ENCODE measurements at regions not wholly inside any gene's neighbourhood (a gene's known extent, or its start where the extent isn't known, plus 50 kb on each side); places are given as distances from the start of the nearest gene placed in this dataset.

GRCh38 chr10:28082885-28083284 lies 84.0 kb upstream of the ODAD2 start:
- Histone ChIP-seq H3K9me3 (no peaks in the 10 kb centered on the region), H3K4me3 (no peak overlapping the region), H3K36me3 (no peaks in the 10 kb centered on the region), H3K27me3 (no peaks in the 10 kb centered on the region), H3K4me1 (no peaks in the 10 kb centered on the region), H3K27ac (no peak overlapping the region)
- TF ChIP-seq POLR2A (IDR thresholded peaks at IDR 0.05) (no peak), CTCF (IDR thresholded peaks at IDR 0.05) (no peak)
- no peak for DNase-seq
- intact Hi-C loops (cut with DNase I; ENCODE audit: low total_unique reads), result no loop called here

GRCh38 chr10:28082316-28082715 lies 83.4 kb upstream of the ODAD2 start:
- H3K4me1 ChIP-seq, result no peaks in the 10 kb centered on the region
- no peaks in the 10 kb centered on the region for H3K36me3 ChIP-seq
- no peak for DNase-seq
- TF ChIP-seq CTCF (IDR thresholded peaks at IDR 0.05) (no peak), POLR2A (IDR thresholded peaks at IDR 0.05) (no peak)
- H3K9me3 ChIP-seq, result no peaks in the 10 kb centered on the region
- intact Hi-C loops (cut with DNase I; ENCODE audit: low total_unique reads), result no loop called here
- H3K27ac ChIP-seq, result no peak overlapping the region
- no peak overlapping the region for H3K4me3 ChIP-seq
- H3K27me3 ChIP-seq, result no peaks in the 10 kb centered on the region

- Histone ChIP-seq H3K27me3 (no peaks in the 10 kb centered on the region), H3K36me3 (no peaks in the 10 kb centered on the region), H3K9me3 (no peaks in the 10 kb centered on the region), H3K27ac (no peak overlapping the region), H3K4me1 (no peaks in the 10 kb centered on the region), H3K4me3 (no peak overlapping the region)
- no peak for DNase-seq
- no peak for TF ChIP-seq POLR2A (IDR thresholded peaks at IDR 0.05)
- intact Hi-C loops (cut with DNase I; ENCODE audit: low total_unique reads), result no loop called here
Observed at GRCh38 chr10:28077889-28078288, 79.0 kb upstream of the ODAD2 start.

GRCh38 chr10:28075424-28075823 lies 76.5 kb upstream of the ODAD2 start:
- Histone ChIP-seq H3K9me3 (no peaks in the 10 kb centered on the region), H3K36me3 (no peaks in the 10 kb centered on the region), H3K4me1 (no peaks in the 10 kb centered on the region), H3K27ac (no peak overlapping the region), H3K27me3 (no peaks in the 10 kb centered on the region), H3K4me3 (no peak overlapping the region)
- TF ChIP-seq CTCF (IDR thresholded peaks at IDR 0.05) (no peak), POLR2A (IDR thresholded peaks at IDR 0.05) (no peak)
- intact Hi-C loops (cut with DNase I; ENCODE audit: low total_unique reads), result no loop called here
- DNase-seq, result no peak

GRCh38 chr10:28072573-28072972 lies 73.7 kb upstream of the ODAD2 start:
- no peaks in the 10 kb centered on the region for H3K27me3 ChIP-seq
- no peak overlapping the region for H3K27ac ChIP-seq
- H3K4me3 ChIP-seq, result no peak overlapping the region
- H3K36me3 ChIP-seq, result no peaks in the 10 kb centered on the region
- H3K4me1 ChIP-seq, result no peaks in the 10 kb centered on the region
- no peaks in the 10 kb centered on the region for H3K9me3 ChIP-seq
- no peak for DNase-seq
- TF ChIP-seq POLR2A (IDR thresholded peaks at IDR 0.05) (no peak), CTCF (IDR thresholded peaks at IDR 0.05) (no peak)
- intact Hi-C loops (cut with DNase I; ENCODE audit: low total_unique reads), result no loop called here

- H3K4me3 ChIP-seq, result no peak overlapping the region
- H3K36me3 ChIP-seq, result no peaks in the 10 kb centered on the region
- intact Hi-C loops (cut with DNase I; ENCODE audit: low total_unique reads), result no loop called here
- H3K9me3 ChIP-seq, result no peaks in the 10 kb centered on the region
- no peaks in the 10 kb centered on the region for H3K4me1 ChIP-seq
- DNase-seq, result no peak
- no peaks in the 10 kb centered on the region for H3K27me3 ChIP-seq
- H3K27ac ChIP-seq, result no peak overlapping the region
- no peak for TF ChIP-seq POLR2A (IDR thresholded peaks at IDR 0.05)
- TF ChIP-seq CTCF (IDR thresholded peaks at IDR 0.05), result no peak
Observed at GRCh38 chr10:28060031-28060607, 61.2 kb upstream of the ODAD2 start.

All from uterus (tissue), 3 donors.